HepG2 (cell line): ENCODE measurements at regions not wholly inside any gene's neighbourhood (a gene's known extent, or its start where the extent isn't known, plus 50 kb on each side); places are given as distances from the start of the nearest gene placed in this dataset.

Experiments used
- ATAC-seq: fragments of 200-7000 bp; cut with Tn5 transposase; 3 replicates; pipeline ENCODE4 v1.9.1; 2020; ENCODE audit warnings: mild to moderate bottlenecking, moderate library complexity
- BruUV-seq: library from RNA; stranded (reverse); fragments of 400-500 nt; replicated peaks from 2 replicates; lab custom pipeline; 2021; lab: Mats Ljungman, UMichigan
- CTCF ChIA-PET: fragments of 300-600 bp; formaldehyde crosslinking; extraction: SDS; loops from one replicate; lab custom pipeline; 2021; ENCODE audit warnings: low total read pairs, inconsistent platforms, low intra/inter-chr PET ratio; lab: Yijun Ruan, JAX
- POLR2A ChIA-PET: fragments of 350-600 bp; sonication (Branson Sonifier 250); formaldehyde crosslinking; loops from one replicate; lab custom pipeline; 2020; ENCODE audit warnings: antibody characterized with exemption, inconsistent platforms; lab: Yijun Ruan, JAX
- DNase-seq: peaks from one replicate; pipeline ENCODE4 v3.0.0-alpha.2; 2015; ENCODE audit warnings: low spot score
- FAIRE-seq: peaks from 3 replicates; lab custom pipeline; 2011; peaks lifted over from hg19 to GRCh38; lab: Jason Lieb, UNC
- H2AFZ ChIP-seq: one replicate; pipeline ENCODE4 v1.6.1; 2011; ENCODE audit warnings: low read length, inconsistent platforms
- H3K27ac ChIP-seq: fragments of 300-600 bp; 3 replicates; pipeline ENCODE4 v1.8.0; 2011; ENCODE audit warnings: mixed run types, mild to moderate bottlenecking, mixed read lengths, low read length, inconsistent platforms; ENCODE audit not compliant: insufficient read depth; ENCODE audit errors: extremely low read length
- H3K27me3 ChIP-seq, 2 experiments: fragments of 200-600 bp in 1 of 2; 2 replicates in 1 of 2; 3 replicates in 1 of 2; pipeline versions ENCODE4 v1.6.0 to v1.8.0; 2011; ENCODE audit warnings: low read length in 2 of 2, mild to moderate bottlenecking in 2 of 2, moderate library complexity in 2 of 2, inconsistent platforms in 1 of 2; ENCODE audit not compliant: insufficient read depth in 2 of 2, control insufficient read depth in 1 of 2
- H3K36me3 ChIP-seq, 2 experiments: fragments of 200-600 bp in 1 of 2; replicated peaks in 1 of 2; 2 replicates in 1 of 2; 3 replicates in 1 of 2; pipeline versions ENCODE4 v1.5.1 to v1.8.0; 2011; ENCODE audit warnings: low read length in 2 of 2, inconsistent platforms in 1 of 2; ENCODE audit not compliant: insufficient read depth in 2 of 2, control insufficient read depth in 1 of 2
- H3K4me1 ChIP-seq: 2 replicates; pipeline ENCODE4 v1.5.1; 2012; ENCODE audit warnings: low read length, inconsistent platforms; ENCODE audit not compliant: insufficient read depth
- H3K4me2 ChIP-seq: 2 replicates; pipeline ENCODE4 v1.6.0; 2011; ENCODE audit warnings: low read depth, low read length, inconsistent platforms
- H3K4me3 ChIP-seq, 3 experiments: fragments of 200-600 bp in 1 of 3; sonication (generic), shearing (Covaris generic) in 1 of 3; replicated peaks in 1 of 3; 2 replicates each; pipeline ENCODE4 v1.5.1; 2011 to 2016; ENCODE audit warnings: low read length in 3 of 3, inconsistent platforms in 2 of 3, low read depth in 2 of 3, mild to moderate bottlenecking in 2 of 3, control low read depth in 1 of 3, mixed read lengths in 1 of 3; ENCODE audit not compliant: insufficient read depth in 1 of 3
- H3K79me2 ChIP-seq: one replicate; pipeline ENCODE4 v1.6.1; 2011; ENCODE audit warnings: low read length, inconsistent platforms; ENCODE audit not compliant: insufficient read depth
- H3K9ac ChIP-seq: 2 replicates; pipeline ENCODE4 v1.6.0; 2011; ENCODE audit warnings: mild to moderate bottlenecking, low read depth, low read length, inconsistent platforms; ENCODE audit not compliant: insufficient read depth
- H3K9me3 ChIP-seq: 2 replicates; pipeline ENCODE4 v1.5.1; 2012; ENCODE audit warnings: mild to moderate bottlenecking, low read length
- H4K20me1 ChIP-seq: 2 replicates; pipeline ENCODE4 v1.6.0; 2011; ENCODE audit warnings: inconsistent platforms, mild to moderate bottlenecking, low read length, moderate library complexity; ENCODE audit not compliant: insufficient read depth
- IRX3 ChIP-seq: sonication (generic); formaldehyde crosslinking; IDR thresholded peaks from 2 replicates; pipeline ENCODE4 v1.8.1; 2023; ENCODE audit warnings: mild to moderate bottlenecking, low read depth, missing genetic modification reagents, borderline replicate concordance
- MTA3 ChIP-seq: sonication (generic); formaldehyde crosslinking; IDR thresholded peaks from 2 replicates; pipeline ENCODE4 v1.4.0; 2020; ENCODE audit warnings: missing genetic modification reagents
- PHB2 ChIP-seq: fragments of 450-650 bp; IDR thresholded peaks from 2 replicates; pipeline ENCODE4 v1.6.1; 2018; ENCODE audit not compliant: partially characterized antibody
- RXRB ChIP-seq: IDR thresholded peaks from 2 replicates; pipeline ENCODE4 v1.6.1; 2016; ENCODE audit warnings: borderline replicate concordance, missing genetic modification reagents, missing compliant biosample characterization
- SCMH1 ChIP-seq: sonication (generic); formaldehyde crosslinking; IDR thresholded peaks from 2 replicates; pipeline ENCODE4 v1.9.0; 2021; ENCODE audit warnings: missing genetic modification reagents, mild to moderate bottlenecking, borderline replicate concordance
- TERF1 ChIP-seq: sonication (generic); formaldehyde crosslinking; IDR thresholded peaks from 2 replicates; pipeline ENCODE4 v1.8.0; 2022; ENCODE audit warnings: mild to moderate bottlenecking, missing genetic modification reagents, moderate library complexity
- U2AF1 ChIP-seq: fragments of 200-400 bp; formaldehyde crosslinking; optimal IDR thresholded peaks from 2 replicates; pipeline ENCODE3; 2017; ENCODE audit warnings: mild to moderate bottlenecking, low read depth, low read length
- ZBTB42 ChIP-seq: sonication (generic); formaldehyde crosslinking; IDR thresholded peaks from 2 replicates; pipeline ENCODE4 v1.5.0; 2020; ENCODE audit warnings: mild to moderate bottlenecking, missing genetic modification reagents
- ZFP82 ChIP-seq: sonication (generic); formaldehyde crosslinking; IDR thresholded peaks from 2 replicates; pipeline ENCODE4 v1.5.1; 2020; ENCODE audit warnings: mild to moderate bottlenecking, missing genetic modification reagents, borderline replicate concordance
- ZNF124 ChIP-seq: sonication (generic); formaldehyde crosslinking; IDR thresholded peaks from 2 replicates; pipeline ENCODE4 v1.4.0; 2020; ENCODE audit warnings: missing genetic modification reagents
- ZNF260 ChIP-seq: sonication (generic); formaldehyde crosslinking; IDR thresholded peaks from 2 replicates; pipeline ENCODE4 v1.4.0; 2020; ENCODE audit warnings: missing genetic modification reagents, low read depth, mild to moderate bottlenecking, borderline replicate concordance
- ZNF331 ChIP-seq: sonication (generic); formaldehyde crosslinking; IDR thresholded peaks from 2 replicates; pipeline ENCODE4 v1.4.0; 2020; ENCODE audit warnings: missing genetic modification reagents
- ZNF337 ChIP-seq: sonication (generic); formaldehyde crosslinking; IDR thresholded peaks from 2 replicates; pipeline ENCODE4 v1.5.1; 2020; ENCODE audit warnings: missing genetic modification reagents, low read depth, mild to moderate bottlenecking, borderline replicate concordance
- ZNF383 ChIP-seq: sonication (generic); formaldehyde crosslinking; IDR thresholded peaks from 2 replicates; pipeline ENCODE4 v1.4.0; 2020; ENCODE audit warnings: missing genetic modification reagents, mild to moderate bottlenecking, borderline replicate concordance
- ZNF556 ChIP-seq: sonication (generic); formaldehyde crosslinking; IDR thresholded peaks from 2 replicates; pipeline ENCODE4 v1.4.0; 2020; ENCODE audit warnings: mild to moderate bottlenecking, missing genetic modification reagents, borderline replicate concordance
- ZNF563 ChIP-seq: sonication (generic); formaldehyde crosslinking; IDR thresholded peaks from 2 replicates; pipeline ENCODE4 v1.8.0; 2022; ENCODE audit warnings: mild to moderate bottlenecking, moderate library complexity, missing genetic modification reagents
- WGBS: methylation state at CpG from one replicate; pipeline ENCODE4 v1.1.6; 2017; ENCODE audit warnings: low lambda C conversion rate; 5-methylcytosine and 5-hydroxymethylcytosine counted together
- in situ Hi-C: cut with HindIII; loops from 2 replicates; pipeline ENCODE4 v1.10.0; 2017; ENCODE audit warnings: low pct_unique_long_range_greater_than_20kb; ENCODE audit not compliant: extremely low pct_ligation_motif_present
- intact Hi-C: fragments of 100-400 bp; cut with micrococcal nuclease; formaldehyde crosslinking; loops from one replicate; pipeline ENCODE4 v1.10.0; 2022; ENCODE audit not compliant: unreplicated experiment

DNA sequence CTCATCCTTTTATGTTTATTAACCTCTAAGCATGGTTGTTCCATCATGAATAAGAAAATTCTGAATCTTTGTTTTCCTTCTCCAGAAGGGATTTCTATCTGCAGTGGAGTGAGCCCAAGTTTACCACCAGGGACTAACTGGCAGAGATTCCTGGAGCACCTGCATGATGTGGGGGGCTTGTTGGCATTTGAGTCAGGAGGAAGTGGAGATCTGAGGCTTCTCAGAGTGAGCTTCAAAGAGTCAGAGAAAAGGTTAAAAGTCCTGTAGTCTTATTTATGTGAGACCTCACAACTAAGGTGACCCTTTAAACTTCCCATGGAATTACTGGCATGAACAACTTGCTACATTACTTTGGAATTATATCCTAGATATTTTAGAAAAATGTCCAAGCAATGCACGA, 138.1 kb upstream of the SLC24A3 start:
- ATAC-seq (no peak), FAIRE-seq (no peak), DNase-seq (no peak)
- Histone ChIP-seq H3K27ac (no peak overlapping the region), H3K9ac (no peak overlapping the region), H3K79me2 (no peaks in the 10 kb centered on the region), H3K4me1 (no peaks in the 10 kb centered on the region), H3K9me3 (no peaks in the 10 kb centered on the region), H3K27me3 (no peaks in the 10 kb centered on the region; a peak in 2 of 5 replicates), H2AFZ (no peak overlapping the region), H4K20me1 (no peaks in the 10 kb centered on the region), H3K4me3 (no peak overlapping the region), H3K4me2 (no peak overlapping the region), H3K36me3 (no peaks in the 10 kb centered on the region)
- in situ Hi-C loops (loop anchor here (10.0 kb wide), 1 partner anchor 590 kb away; no protein-coding TSS in a partner anchor), intact Hi-C loops (no loop called here)
- BruUV-seq = no TSS peak
- TF ChIP-seq ZNF383 (CRISPR knock-in tag) = no peak
- no peak for TF ChIP-seq IRX3 (CRISPR knock-in tag)
- no peak for TF ChIP-seq PHB2
- no peak for TF ChIP-seq RXRB (CRISPR knock-in tag)
- no peak for TF ChIP-seq ZNF124 (CRISPR knock-in tag)
- no peak for TF ChIP-seq ZNF556
- no peak for TF ChIP-seq ZFP82 (CRISPR knock-in tag)
- no peak for TF ChIP-seq ZNF260 (CRISPR knock-in tag)
- no peak for TF ChIP-seq TERF1 (CRISPR knock-in tag)
- no peak for TF ChIP-seq ZBTB42
- TF ChIP-seq SCMH1 (CRISPR knock-in tag) = no peak
- TF ChIP-seq ZNF337 (CRISPR knock-in tag) = no peak
- TF ChIP-seq ZNF331 (CRISPR knock-in tag) = no peak
- TF ChIP-seq U2AF1 = no peak
- TF ChIP-seq MTA3 (CRISPR knock-in tag) = no peak
- TF ChIP-seq ZNF563 (CRISPR knock-in tag) = no peak
- CTCF ChIA-PET = no interaction called here
- 0% methylated on average over 1 of the region's 1 CpG for WGBS
- POLR2A ChIA-PET = no interaction called here
